ENCODE measurements at regions not wholly inside any gene's neighbourhood (a gene's known extent, or its start where the extent isn't known, plus 50 kb on each side); places are given as distances from the start of the nearest gene placed in this dataset.

- Histone ChIP-seq H3K4me1 (replicated peaks in 1 of 2; ENCODE audit: control insufficient read depth in 2 of 2, insufficient read depth in 2 of 2, low read length in 2 of 2) (no peaks in the 10 kb centered on the region), H4K20me1 (replicated peaks; ENCODE audit: control insufficient read depth, insufficient read depth, low read length) (no peaks in the 10 kb centered on the region), H3K79me2 (ENCODE audit: control insufficient read depth, insufficient read depth, low read length) (no peaks in the 10 kb centered on the region), H3K4me3 (no peak overlapping the region), H3K27ac (ENCODE audit: extremely low read depth, low read depth, low read length) (no peak overlapping the region), H3K4me2 (ENCODE audit: insufficient read depth, low read length) (no peak overlapping the region), H3K9me1 (ENCODE audit: control insufficient read depth, insufficient read depth, low read length) (no peaks in the 10 kb centered on the region), H3K27me3 (ENCODE audit: control insufficient read depth in 2 of 2, insufficient read depth in 2 of 2, low read length in 2 of 2) (peaks cover 8 to 42% of the 10 kb centered on the region in 2 experiments; a peak in 3 of 5 replicates), H2AFZ (ENCODE audit: low read depth, low read length) (no peak overlapping the region), H3K9me3 (replicated peaks; ENCODE audit: control insufficient read depth, insufficient read depth, low read depth, low read length) (no peaks in the 10 kb centered on the region), H3K36me3 (ENCODE audit: control insufficient read depth, insufficient read depth, low read length) (no peaks in the 10 kb centered on the region), H3K9ac (ENCODE audit: insufficient read depth in 1 of 2, low read depth in 2 of 2, low read length in 2 of 2) (no peak overlapping the region)
- ATAC-seq (no peak), DNase-seq (ENCODE audit: extremely low read depth in 1 of 4, low spot score in 3 of 4) (no peak), FAIRE-seq (no peak)
- BruUV-seq (replicated peaks) = no TSS peak
- 0% methylated on average over 5 of the region's 5 CpGs for WGBS (ENCODE audit: insufficient coverage, low coverage, missing lambda C conversion rate)
- CTCF ChIA-PET (ENCODE audit: low intra/inter-chr PET ratio) = no interaction called here
- POLR2A ChIA-PET = no interaction called here
- intact Hi-C loops (cut with micrococcal nuclease) (loop anchor here (5.0 kb wide), 1 partner anchor 139 kb away; no protein-coding TSS in a partner anchor), in situ Hi-C loops (cut with MboI) (loop anchor here (5.0 kb wide), 1 partner anchor 304 kb away; no protein-coding TSS in a partner anchor)
- TF ChIP-seq GTF3C2 (IDR thresholded peaks at IDR 0.05; ENCODE audit: borderline replicate concordance, extremely low read depth, insufficient read length) (no peak), ZFPM2 (CRISPR knock-in tag; IDR thresholded peaks at IDR 0.05) (no peak), JUN (IDR thresholded peaks at IDR 0.05; ENCODE audit: borderline replicate concordance, low read depth, low read length) (no peak), JUN (CRISPR knock-in tag; IDR thresholded peaks at IDR 0.05; ENCODE audit: borderline replicate concordance) (no peak), ZBTB12 (CRISPR knock-in tag; IDR thresholded peaks at IDR 0.05) (no peak), SAP30 (IDR thresholded peaks at IDR 0.05; ENCODE audit: borderline replicate concordance, insufficient read depth, low read depth, low read length, poor library complexity, severe bottlenecking) (no peak), KLF13 (tag; IDR thresholded peaks at IDR 0.05; ENCODE audit: borderline replicate concordance, low read depth) (no peak), CEBPG (CRISPR knock-in tag; IDR thresholded peaks at IDR 0.05) (no peak), CEBPG (tag; conservative IDR thresholded peaks at IDR 0.05 in 1 of 2, IDR thresholded peaks at IDR 0.05 in 1 of 2) (no peak), KAT7 (CRISPR knock-in tag; IDR thresholded peaks at IDR 0.05; ENCODE audit: borderline replicate concordance) (no peak)
- TF ChIP-seq, protein P1, sequence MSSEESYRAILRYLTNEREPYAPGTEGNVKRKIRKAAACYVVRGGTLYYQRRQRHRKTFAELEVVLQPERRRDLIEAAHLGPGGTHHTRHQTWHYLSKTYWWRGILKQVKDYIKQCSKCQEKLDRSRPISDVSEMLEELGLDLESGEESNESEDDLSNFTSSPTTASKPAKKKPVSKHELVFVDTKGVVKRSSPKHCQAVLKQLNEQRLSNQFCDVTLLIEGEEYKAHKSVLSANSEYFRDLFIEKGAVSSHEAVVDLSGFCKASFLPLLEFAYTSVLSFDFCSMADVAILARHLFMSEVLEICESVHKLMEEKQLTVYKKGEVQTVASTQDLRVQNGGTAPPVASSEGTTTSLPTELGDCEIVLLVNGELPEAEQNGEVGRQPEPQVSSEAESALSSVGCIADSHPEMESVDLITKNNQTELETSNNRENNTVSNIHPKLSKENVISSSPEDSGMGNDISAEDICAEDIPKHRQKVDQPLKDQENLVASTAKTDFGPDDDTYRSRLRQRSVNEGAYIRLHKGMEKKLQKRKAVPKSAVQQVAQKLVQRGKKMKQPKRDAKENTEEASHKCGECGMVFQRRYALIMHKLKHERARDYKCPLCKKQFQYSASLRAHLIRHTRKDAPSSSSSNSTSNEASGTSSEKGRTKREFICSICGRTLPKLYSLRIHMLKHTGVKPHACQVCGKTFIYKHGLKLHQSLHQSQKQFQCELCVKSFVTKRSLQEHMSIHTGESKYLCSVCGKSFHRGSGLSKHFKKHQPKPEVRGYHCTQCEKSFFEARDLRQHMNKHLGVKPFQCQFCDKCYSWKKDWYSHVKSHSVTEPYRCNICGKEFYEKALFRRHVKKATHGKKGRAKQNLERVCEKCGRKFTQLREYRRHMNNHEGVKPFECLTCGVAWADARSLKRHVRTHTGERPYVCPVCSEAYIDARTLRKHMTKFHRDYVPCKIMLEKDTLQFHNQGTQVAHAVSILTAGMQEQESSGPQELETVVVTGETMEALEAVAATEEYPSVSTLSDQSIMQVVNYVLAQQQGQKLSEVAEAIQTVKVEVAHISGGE (CRISPR knock-in tag; IDR thresholded peaks at IDR 0.05) = no peak
- TF ChIP-seq, protein P2, sequence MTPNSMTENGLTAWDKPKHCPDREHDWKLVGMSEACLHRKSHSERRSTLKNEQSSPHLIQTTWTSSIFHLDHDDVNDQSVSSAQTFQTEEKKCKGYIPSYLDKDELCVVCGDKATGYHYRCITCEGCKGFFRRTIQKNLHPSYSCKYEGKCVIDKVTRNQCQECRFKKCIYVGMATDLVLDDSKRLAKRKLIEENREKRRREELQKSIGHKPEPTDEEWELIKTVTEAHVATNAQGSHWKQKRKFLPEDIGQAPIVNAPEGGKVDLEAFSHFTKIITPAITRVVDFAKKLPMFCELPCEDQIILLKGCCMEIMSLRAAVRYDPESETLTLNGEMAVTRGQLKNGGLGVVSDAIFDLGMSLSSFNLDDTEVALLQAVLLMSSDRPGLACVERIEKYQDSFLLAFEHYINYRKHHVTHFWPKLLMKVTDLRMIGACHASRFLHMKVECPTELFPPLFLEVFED (CRISPR knock-in tag; conservative IDR thresholded peaks at IDR 0.05) = no peak
These were observed 164.9 kb upstream of the EEPD1 start for GRCh38 chr7:35988105-35988504.
